HCT116 (cell line): ENCODE measurements at regions not wholly inside any gene's neighbourhood (a gene's known extent, or its start where the extent isn't known, plus 50 kb on each side); places are given as distances from the start of the nearest gene placed in this dataset.

ENCODE experiments used
- ATAC-seq: fragments of 200-7000 bp; cut with Tn5 transposase; 2 replicates; pipeline ENCODE4 v1.9.1; 2020; ENCODE audit warnings: mild to moderate bottlenecking, moderate library complexity
- BruUV-seq: library from RNA; stranded (reverse); fragments of 400-500 nt; replicated peaks from 2 replicates; lab custom pipeline; 2021; lab: Mats Ljungman, UMichigan
- CTCF ChIA-PET: fragments of 300-600 bp; sonication (Branson Sonifier 250); formaldehyde crosslinking; loops from one replicate; lab custom pipeline; 2021; ENCODE audit warnings: antibody characterized with exemption; lab: Charles Lee
- POLR2A ChIA-PET: fragments of 300-600, 350-600 bp; sonication (Branson Sonifier 250); formaldehyde crosslinking; loops from one replicate; lab custom pipeline; 2021; ENCODE audit warnings: antibody characterized with exemption; lab: Charles Lee
- RAD21 ChIA-PET, 2 experiments: fragments of 300-600 bp; sonication (Branson Sonifier 250); formaldehyde crosslinking; loops; one replicate each; lab custom pipeline; 2023; ENCODE audit warnings: low total read pairs in 2 of 2; ENCODE audit not compliant: uncharacterized antibody in 2 of 2, unreplicated experiment in 2 of 2, low non-redundant PET in 1 of 2; lab: Charles Lee
- DNase-seq: peaks from one replicate; pipeline ENCODE4 v3.0.0-alpha.2; 2010; ENCODE audit warnings: low read depth, low spot score
- H2AFZ ChIP-seq: fragments of 200-600 bp; shearing (Covaris generic), sonication (generic); 2 replicates; pipeline ENCODE4 v1.6.1; 2017; ENCODE audit warnings: low read depth, mixed run types, mixed read lengths, antibody characterized with exemption, low read length; ENCODE audit not compliant: poor library complexity, severe bottlenecking
- H3K27ac ChIP-seq: 2 replicates; pipeline ENCODE4 v1.5.1; 2012; ENCODE audit warnings: low read depth, low read length
- H3K27me3 ChIP-seq: fragments of 200-600 bp; sonication (generic); 2 replicates; pipeline ENCODE4 v1.6.1; 2016; ENCODE audit warnings: mixed run types, low read length, mixed read lengths; ENCODE audit not compliant: insufficient read depth
- H3K36me3 ChIP-seq, 2 experiments: fragments of 200-500 bp in 1 of 2; fragments of 200-600 bp in 1 of 2; sonication (Bioruptor generic) in 1 of 2; sonication (generic) in 1 of 2; 2 replicates each; pipeline versions ENCODE4 v1.5.1 to v1.6.1; 2014 to 2016; ENCODE audit warnings: low read length in 2 of 2, inconsistent platforms in 1 of 2, mixed read lengths in 1 of 2, mixed run types in 1 of 2; ENCODE audit not compliant: insufficient read depth in 2 of 2, control insufficient read depth in 1 of 2
- H3K4me1 ChIP-seq, 2 experiments: fragments of 200-600 bp in 1 of 2; sonication (generic) in 1 of 2; 2 replicates each; pipeline versions ENCODE4 v1.5.1 to v1.6.1; 2012 to 2017; ENCODE audit warnings: low read length in 2 of 2, inconsistent platforms in 1 of 2, mild to moderate bottlenecking in 1 of 2, mixed read lengths in 1 of 2, mixed run types in 1 of 2, moderate library complexity in 1 of 2; ENCODE audit not compliant: insufficient read depth in 2 of 2, control insufficient read depth in 1 of 2
- H3K4me2 ChIP-seq: fragments of 200-600 bp; sonication (generic); 2 replicates; pipeline ENCODE4 v1.6.1; 2017; ENCODE audit warnings: mixed run types, low read length, mixed read lengths
- H3K4me3 ChIP-seq, 2 experiments: fragments of 200-600 bp in 1 of 2; sonication (generic) in 1 of 2; replicated peaks in 1 of 2; 2 replicates each; pipeline ENCODE4 v1.5.1; 2011 to 2016; ENCODE audit warnings: low read length in 2 of 2, control low read depth in 1 of 2, low read depth in 1 of 2, mild to moderate bottlenecking in 1 of 2, mixed read lengths in 1 of 2, mixed run types in 1 of 2
- H3K79me2 ChIP-seq: fragments of 200-600 bp; sonication (generic); 2 replicates; pipeline ENCODE4 v1.6.1; 2017; ENCODE audit warnings: mild to moderate bottlenecking, mixed run types, low read length, moderate library complexity, mixed read lengths; ENCODE audit not compliant: insufficient read depth
- H3K9ac ChIP-seq: fragments of 200-600 bp; sonication (generic); 2 replicates; pipeline ENCODE4 v1.6.1; 2016; ENCODE audit warnings: low read length, mixed read lengths
- H3K9me2 ChIP-seq: fragments of 200-600 bp; sonication (generic), shearing (Covaris generic); 2 replicates; pipeline ENCODE4 v1.6.1; 2017; ENCODE audit warnings: mixed run types, mild to moderate bottlenecking, moderate library complexity; ENCODE audit not compliant: insufficient read depth
- H3K9me3 ChIP-seq, 2 experiments: fragments of 200-500 bp in 1 of 2; fragments of 200-600 bp in 1 of 2; sonication (Bioruptor generic) in 1 of 2; sonication (generic) in 1 of 2; 2 replicates each; pipeline ENCODE4 v1.6.1; 2014 to 2017; ENCODE audit warnings: low read length in 2 of 2, mixed read lengths in 2 of 2, inconsistent platforms in 1 of 2, low read depth in 1 of 2, mild to moderate bottlenecking in 1 of 2, mixed run types in 1 of 2, moderate library complexity in 1 of 2; ENCODE audit not compliant: control insufficient read depth in 1 of 2, insufficient read depth in 1 of 2
- H4K20me1 ChIP-seq: fragments of 200-600 bp; sonication (generic), shearing (Covaris generic); 2 replicates; pipeline ENCODE4 v1.6.1; 2017; ENCODE audit warnings: mixed run types, mild to moderate bottlenecking, moderate library complexity; ENCODE audit not compliant: insufficient read depth
- ELF1 ChIP-seq: IDR thresholded peaks from 2 replicates; pipeline ENCODE4 v1.6.1; 2012; ENCODE audit warnings: low read depth, borderline replicate concordance
- JUND ChIP-seq: IDR thresholded peaks from 2 replicates; pipeline ENCODE4 v1.6.1; 2012
- intact Hi-C: fragments of 100-400 bp; cut with micrococcal nuclease; formaldehyde crosslinking; loops from 2 replicates; pipeline ENCODE4 v1.10.0; 2022
- TF ChIP-seq, protein P1 (sequence below): IDR thresholded peaks from 2 replicates; pipeline ENCODE4 v1.6.1; 2011; ENCODE audit warnings: mild to moderate bottlenecking, low read length, moderate library complexity; ENCODE audit not compliant: insufficient replicate concordance; ENCODE audit errors: extremely low read depth
- TF ChIP-seq, protein P2 (sequence below): IDR thresholded peaks from 2 replicates; pipeline ENCODE4 v1.6.1; 2012

DNA sequence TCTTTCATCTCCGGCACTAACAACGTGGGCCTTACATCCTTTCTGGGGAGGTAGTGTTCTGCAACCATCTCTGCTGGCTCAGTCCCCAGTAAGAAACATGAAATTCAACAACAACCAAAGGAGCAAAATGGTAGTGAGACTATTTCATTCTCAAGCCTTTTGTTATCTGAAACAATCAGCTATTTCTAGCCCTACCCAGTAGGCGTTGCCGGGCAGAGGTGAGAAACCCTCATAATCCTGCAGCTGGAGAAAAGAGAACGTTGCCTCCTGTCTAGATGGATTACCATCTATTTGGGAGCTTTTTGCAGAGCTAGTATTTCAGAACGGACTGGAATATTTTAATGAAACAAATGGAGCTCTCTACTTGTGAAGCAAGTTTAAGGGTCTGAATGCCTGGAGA, 66.4 kb upstream of the GPR174 start (continued):
- TF ChIP-seq, protein P1, sequence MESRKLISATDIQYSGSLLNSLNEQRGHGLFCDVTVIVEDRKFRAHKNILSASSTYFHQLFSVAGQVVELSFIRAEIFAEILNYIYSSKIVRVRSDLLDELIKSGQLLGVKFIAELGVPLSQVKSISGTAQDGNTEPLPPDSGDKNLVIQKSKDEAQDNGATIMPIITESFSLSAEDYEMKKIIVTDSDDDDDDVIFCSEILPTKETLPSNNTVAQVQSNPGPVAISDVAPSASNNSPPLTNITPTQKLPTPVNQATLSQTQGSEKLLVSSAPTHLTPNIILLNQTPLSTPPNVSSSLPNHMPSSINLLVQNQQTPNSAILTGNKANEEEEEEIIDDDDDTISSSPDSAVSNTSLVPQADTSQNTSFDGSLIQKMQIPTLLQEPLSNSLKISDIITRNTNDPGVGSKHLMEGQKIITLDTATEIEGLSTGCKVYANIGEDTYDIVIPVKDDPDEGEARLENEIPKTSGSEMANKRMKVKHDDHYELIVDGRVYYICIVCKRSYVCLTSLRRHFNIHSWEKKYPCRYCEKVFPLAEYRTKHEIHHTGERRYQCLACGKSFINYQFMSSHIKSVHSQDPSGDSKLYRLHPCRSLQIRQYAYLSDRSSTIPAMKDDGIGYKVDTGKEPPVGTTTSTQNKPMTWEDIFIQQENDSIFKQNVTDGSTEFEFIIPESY: no peak

DNA sequence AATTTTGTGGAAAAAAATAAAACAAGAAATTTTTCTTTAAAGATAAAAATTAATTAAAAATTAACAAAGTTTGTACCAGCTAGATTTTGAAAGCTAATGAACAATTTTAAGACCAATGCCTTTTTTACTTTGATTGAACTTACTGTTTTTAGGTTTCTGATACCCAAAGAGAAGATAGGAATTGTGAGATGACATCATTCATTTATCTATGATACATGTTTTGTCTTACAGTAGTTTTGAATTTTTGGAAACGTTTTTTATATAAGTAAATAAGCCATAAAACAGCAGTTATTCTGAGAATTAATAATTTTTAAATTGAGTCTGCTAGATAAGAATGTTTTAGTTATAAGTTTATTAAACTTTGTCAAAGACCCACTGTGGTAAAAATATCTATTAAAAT, 65.0 kb upstream of the GPR174 start:
- RAD21 ChIA-PET: no interaction called here
- no peak overlapping the region for H2AFZ ChIP-seq
- H3K4me2 ChIP-seq: no peak overlapping the region
- no peaks in the 10 kb centered on the region for H3K79me2 ChIP-seq
- H3K4me1 ChIP-seq: no peaks in the 10 kb centered on the region
- H3K9me3 ChIP-seq: no peaks in the 10 kb centered on the region
- intact Hi-C loops: no loop called here
- DNase-seq (no peak), ATAC-seq (no peak)
- H3K4me3 ChIP-seq: no peak overlapping the region
- TF ChIP-seq, protein P2, sequence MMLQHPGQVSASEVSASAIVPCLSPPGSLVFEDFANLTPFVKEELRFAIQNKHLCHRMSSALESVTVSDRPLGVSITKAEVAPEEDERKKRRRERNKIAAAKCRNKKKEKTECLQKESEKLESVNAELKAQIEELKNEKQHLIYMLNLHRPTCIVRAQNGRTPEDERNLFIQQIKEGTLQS: no peak
- TF ChIP-seq JUND (no peak), ELF1 (no peak)
- TF ChIP-seq, protein P1: no peak
- POLR2A ChIA-PET: no interaction called here
- no peaks in the 10 kb centered on the region for H4K20me1 ChIP-seq
- no peak overlapping the region for H3K9ac ChIP-seq
- no peaks in the 10 kb centered on the region for H3K36me3 ChIP-seq
- no peaks in the 10 kb centered on the region for H3K27me3 ChIP-seq
- CTCF ChIA-PET: no interaction called here
- H3K27ac ChIP-seq: no peak overlapping the region
- no TSS peak for BruUV-seq
- H3K9me2 ChIP-seq: no peaks in the 10 kb centered on the region
